A204.1 (cell line): ENCODE measurements at regions not wholly inside any gene's neighbourhood (a gene's known extent, or its start where the extent isn't known, plus 50 kb on each side); places are given as distances from the start of the nearest gene placed in this dataset.
"Not testable (repeated sequence)": the region's sequence is repeated elsewhere in the genome, so short reads cannot be mapped to it uniquely, and the experiment has no call there.

Source experiments
- FAIRE-seq: peaks from 2 replicates; lab custom pipeline; 2012; peaks lifted over from hg19 to GRCh38; lab: Jason Lieb, UNC

DNA sequence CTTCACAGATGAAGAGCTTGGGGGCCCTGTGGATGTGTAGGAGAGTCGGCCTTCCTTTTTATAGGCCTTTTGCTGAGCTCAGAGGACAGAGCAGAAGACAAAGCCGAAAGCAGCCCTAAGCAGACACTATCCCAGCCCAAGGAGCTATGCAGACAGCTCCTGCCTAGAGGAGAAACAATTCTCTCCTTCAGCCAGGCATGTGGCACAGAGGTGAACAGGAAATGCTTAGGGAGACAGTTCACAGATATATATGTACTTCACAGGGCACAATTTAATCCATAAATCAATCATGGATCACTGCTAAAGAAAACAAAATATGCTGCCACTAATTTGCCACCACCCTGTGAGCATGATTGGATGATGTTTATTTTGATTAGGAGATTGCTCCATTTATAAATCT is 164.5 kb upstream of the PLGLB2 start:
- not testable (repeated sequence) for FAIRE-seq

DNA sequence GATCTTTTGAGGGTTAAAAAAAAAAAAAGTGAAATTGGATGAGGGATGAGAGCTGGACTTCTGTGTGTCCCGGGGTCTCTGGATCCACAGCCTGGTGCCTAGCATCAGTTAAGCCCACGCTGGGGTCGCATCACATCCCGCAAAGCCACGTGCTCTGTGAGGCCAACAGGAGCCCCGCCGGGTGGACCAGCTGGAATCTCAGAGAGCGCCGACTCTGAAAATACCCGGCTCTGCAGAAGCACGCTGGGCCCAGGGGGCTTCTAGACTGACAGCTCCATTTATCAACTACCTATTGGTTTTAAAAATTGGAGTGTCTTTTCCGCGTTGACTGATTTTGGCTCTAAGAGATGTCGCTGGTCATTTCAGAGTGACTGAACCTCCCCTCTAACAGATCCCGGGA is 164.1 kb upstream of the PLGLB2 start:
- not testable (repeated sequence) for FAIRE-seq

DNA sequence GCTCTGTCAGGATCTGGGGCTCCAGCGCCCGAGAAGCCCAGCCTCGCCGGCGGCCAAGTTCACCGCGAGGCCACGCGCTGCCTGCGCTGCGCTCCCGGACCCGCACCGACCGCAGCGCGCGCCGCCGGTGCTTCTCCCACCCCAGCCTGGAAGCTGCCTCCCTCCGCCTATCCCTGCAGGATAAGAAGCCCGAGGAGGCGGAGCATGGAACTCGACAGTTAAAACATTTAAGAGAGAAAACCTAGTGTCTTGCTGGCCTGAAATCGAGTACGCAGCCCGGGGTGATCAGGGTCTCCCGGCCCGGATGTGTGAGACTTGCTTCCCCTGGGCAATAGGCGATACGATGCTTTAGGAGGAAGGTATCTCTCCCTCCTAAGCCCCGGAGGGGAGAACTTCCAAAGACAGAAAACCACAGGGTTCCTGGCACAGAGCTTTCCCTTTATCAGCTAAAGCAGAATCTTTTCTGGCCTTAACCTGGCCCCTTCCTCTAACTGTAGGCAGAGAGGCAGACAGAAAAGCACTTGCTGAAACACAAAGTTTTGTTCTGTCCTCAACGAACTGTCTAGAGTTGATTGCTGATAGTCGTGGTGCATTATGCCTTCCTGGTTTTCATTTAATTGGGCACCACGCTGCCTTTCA is 163.5 kb upstream of the PLGLB2 start:
- FAIRE-seq: not testable (repeated sequence)

DNA sequence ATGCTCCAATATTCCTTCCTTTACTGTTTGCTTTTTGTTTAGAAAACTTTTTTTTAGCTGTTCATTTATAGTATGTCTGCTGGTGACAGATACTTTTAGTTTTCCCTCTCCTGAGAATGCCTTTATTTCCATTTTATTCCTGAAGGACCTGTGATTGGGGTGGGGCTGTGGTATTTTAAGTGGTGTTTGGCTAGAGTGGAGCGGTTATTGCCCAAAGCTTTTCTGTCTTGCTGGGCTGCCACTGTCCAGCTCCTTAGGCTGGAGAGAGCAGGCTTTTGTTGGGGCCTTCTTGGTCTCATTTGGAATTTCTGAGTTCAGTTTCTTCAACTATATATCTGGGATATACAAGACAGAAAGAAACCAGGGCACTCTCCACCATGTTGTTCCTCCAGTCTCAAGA is 160.0 kb upstream of the PLGLB2 start:
- not testable (repeated sequence) for FAIRE-seq

DNA sequence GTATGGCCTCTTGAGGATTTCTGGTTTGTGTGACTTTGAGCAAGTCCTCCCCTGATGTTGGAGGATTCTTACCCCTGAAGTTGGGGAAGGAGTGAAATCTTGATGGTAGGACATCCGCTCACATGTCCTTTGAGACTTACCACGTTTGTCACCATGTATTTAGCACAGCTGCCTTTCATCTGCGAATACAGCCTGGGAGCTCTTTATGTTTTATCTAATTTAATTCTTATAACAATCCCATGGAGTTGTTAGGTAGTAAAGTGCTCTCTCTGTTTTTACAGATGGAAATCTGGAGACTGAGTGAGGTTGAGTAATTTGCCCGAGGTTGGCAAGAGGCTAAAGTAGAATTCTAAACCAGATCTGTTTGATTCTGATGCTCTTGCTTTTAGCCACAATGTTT is 154.9 kb upstream of the PLGLB2 start:
- FAIRE-seq: not testable (repeated sequence)

GRCh38 chr2:87593784-87594610 is 153.9 kb upstream of the PLGLB2 start:
- not testable (repeated sequence) for FAIRE-seq

DNA sequence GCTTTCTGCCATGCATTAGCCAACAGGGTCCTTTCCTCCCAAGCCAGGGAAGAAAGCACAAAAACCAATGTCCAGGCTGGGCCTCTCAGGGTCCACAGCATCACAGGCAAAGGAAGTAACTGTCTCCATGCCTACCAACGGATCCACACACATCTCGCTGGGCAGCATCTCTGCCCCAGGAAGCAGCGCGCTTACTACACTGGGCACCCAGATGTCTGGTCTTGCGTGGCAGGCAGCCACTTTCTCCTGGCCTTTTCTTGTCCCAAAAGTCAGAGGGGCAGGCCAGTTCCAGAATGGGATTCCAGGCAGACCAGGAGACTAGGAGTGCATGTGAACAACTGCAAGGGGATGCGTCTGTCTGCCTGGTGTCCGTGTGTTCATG is 153.3 kb upstream of the PLGLB2 start:
- not testable (repeated sequence) for FAIRE-seq

DNA sequence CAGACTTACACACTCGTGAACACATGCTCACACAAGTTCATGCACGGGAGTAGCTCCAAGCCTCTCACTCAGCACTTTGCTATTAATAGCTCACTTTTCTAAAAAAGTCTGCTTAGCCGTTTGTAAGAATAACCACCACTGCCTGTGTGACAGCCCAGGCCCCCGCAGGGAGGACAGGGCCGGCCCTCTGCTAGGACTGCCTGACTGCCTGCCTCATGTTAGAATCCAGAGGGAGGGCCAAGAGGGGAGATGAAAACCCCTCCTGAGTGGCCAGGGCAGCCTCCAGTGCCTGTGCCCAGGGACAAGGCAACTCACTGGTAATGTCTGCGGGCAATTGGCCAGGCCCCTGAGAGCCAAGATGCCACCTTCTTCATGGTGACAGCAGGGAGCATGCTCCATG is 152.9 kb upstream of the PLGLB2 start:
- FAIRE-seq: not testable (repeated sequence)

DNA sequence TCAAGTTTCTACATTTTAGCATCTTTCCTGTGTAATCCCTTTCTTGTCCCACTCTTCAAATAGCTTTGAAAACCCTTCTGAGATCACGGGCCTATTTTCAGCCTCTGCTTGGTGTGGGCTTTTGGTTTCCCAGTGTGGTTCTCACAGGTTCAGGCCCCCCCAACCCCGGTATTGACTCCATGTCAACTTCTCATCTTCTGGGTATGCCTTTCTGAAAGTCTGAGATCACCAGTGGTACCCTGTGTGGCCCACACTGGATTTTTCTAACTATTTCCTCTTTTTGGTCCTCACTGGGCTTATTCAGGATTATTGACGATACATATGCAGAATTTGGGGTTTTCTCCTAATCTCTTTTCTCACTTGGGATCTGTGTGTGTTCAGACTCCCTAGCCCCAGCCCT is 146.9 kb upstream of the PLGLB2 start:
- FAIRE-seq: not testable (repeated sequence)

GRCh38 chr2:87602118-87602517 is 145.8 kb upstream of the PLGLB2 start:
- FAIRE-seq: not testable (repeated sequence)

DNA sequence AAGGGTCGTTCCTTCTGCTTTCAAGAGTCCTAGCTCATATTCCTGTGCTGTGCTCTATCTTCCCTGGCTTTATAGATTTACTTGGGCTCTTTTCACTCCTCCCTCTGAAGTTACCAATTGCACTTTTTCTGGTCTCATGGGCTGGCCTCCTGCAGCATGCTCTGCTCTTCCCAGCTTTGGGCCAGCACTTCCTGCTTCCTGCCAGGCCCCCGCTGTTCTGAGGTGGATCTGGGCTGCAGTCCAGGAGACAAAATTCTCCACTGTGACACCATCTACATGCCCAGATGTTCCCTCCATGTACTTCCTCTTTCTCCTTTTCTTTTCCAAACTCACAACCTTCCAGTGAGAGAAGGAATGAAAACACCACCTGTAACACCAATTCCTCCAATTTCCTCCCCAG is 145.2 kb upstream of the PLGLB2 start:
- FAIRE-seq: not testable (repeated sequence)

- FAIRE-seq: not testable (repeated sequence)
Measured at GRCh38 chr2:87603418-87604278, 144.2 kb upstream of the PLGLB2 start.

GRCh38 chr2:87604279-87604818 is 143.5 kb upstream of the PLGLB2 start:
- FAIRE-seq: not testable (repeated sequence)

DNA sequence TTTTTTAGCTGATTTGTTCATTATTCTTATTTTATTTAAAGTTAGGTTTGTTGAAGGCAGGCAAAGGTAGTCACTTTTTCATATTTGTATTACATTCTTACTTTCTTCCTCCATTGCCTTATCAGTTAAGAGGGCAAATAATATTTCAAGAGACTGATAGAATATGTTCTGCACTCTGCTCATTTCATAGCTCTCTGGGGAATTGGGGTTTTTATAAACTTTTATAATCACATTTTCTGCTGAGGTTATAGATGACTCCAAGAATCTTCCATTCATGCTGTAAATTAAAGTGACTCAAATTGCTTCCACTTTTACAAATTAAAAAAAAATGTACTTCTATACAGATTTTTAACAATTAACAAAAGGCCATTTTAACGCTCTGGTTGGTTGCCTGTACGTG is 142.9 kb upstream of the PLGLB2 start:
- not testable (repeated sequence) for FAIRE-seq

DNA sequence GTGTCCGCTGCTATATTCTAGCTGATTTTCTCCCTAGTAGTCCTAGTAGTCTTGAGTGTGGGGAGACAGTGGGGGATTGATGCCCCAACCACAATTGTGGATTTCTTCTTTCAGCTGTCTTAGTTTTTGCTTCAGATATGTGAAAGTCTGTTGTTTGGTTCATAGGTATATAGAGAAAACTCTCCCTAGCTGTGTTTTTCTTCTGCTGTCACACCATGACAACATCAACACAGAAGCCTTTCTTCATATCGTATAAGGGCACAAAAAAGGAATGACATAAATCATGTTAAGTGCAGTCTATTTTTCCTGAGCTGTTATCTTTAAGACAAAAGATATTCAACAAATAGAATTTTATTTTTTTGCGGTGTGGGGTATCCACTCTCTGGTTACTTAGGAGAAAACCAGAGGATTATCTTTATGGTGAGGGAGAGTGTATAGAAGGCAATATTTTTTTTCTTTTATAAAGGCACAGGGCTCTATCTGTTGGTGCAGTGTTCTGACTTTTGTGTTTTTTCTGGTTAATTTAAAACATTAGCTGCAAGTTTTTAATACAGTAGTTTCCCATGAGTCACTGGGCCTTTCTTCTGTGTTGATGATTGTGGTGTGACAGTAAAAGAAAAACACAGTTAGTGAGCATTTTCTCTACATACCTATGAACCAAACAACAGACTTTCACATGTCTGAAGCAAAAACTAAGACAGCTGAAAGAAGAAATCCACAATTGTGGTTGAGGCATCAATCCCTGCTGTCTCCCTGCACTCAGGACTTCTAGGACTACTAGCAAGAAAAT is 139.3 kb upstream of the PLGLB2 start:
- not testable (repeated sequence) for FAIRE-seq

GRCh38 chr2:87610974-87611373 is 136.9 kb upstream of the PLGLB2 start:
- FAIRE-seq: not testable (repeated sequence)

GRCh38 chr2:87611416-87611815 is 136.5 kb upstream of the PLGLB2 start:
- FAIRE-seq: not testable (repeated sequence)

DNA sequence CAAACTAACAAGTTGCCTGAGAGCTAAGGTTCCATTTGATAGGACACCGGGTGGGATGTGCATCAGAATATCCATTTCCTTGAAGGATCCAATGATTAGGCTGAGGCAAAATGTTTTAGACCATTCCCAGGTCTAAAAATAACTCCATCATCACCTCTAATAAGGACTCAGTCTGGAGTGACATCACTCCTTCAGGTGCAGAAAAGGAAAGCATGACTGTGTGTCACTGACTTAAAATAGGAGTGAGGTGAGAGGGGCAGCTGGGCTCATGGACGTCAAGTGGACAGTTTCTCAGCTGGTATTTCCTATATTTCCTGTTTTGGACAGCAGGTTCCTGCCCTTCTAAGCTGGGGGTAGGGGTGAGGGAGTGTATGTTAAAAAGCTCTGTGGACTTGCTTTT is 135.9 kb upstream of the PLGLB2 start:
- not testable (repeated sequence) for FAIRE-seq

- FAIRE-seq: not testable (repeated sequence)
Measured at GRCh38 chr2:87614829-87615434, 133.0 kb upstream of the PLGLB2 start.

- FAIRE-seq: not testable (repeated sequence)
Measured at GRCh38 chr2:87619121-87619520, 128.8 kb upstream of the PLGLB2 start.

GRCh38 chr2:87621139-87621538 is 126.7 kb upstream of the PLGLB2 start:
- FAIRE-seq: not testable (repeated sequence)
